Loucy (cell line): ENCODE measurements at regions not wholly inside any gene's neighbourhood (a gene's known extent, or its start where the extent isn't known, plus 50 kb on each side); places are given as distances from the start of the nearest gene placed in this dataset.

Experiments
- EZH2phosphoT487 ChIP-seq: fragments of 200-600 bp; IDR thresholded peaks from 2 replicates; pipeline ENCODE4 v1.6.1; 2018; ENCODE audit warnings: antibody characterized with exemption, mild to moderate bottlenecking, moderate library complexity, borderline replicate concordance
- TF ChIP-seq, protein P1 (sequence below): fragments of 200-600 bp; sonication (generic); conservative IDR thresholded peaks from 2 replicates; pipeline ENCODE4 v1.5.1; 2014; ENCODE audit warnings: mild to moderate bottlenecking, antibody characterized with exemption, low read length

- TF ChIP-seq, protein P1, sequence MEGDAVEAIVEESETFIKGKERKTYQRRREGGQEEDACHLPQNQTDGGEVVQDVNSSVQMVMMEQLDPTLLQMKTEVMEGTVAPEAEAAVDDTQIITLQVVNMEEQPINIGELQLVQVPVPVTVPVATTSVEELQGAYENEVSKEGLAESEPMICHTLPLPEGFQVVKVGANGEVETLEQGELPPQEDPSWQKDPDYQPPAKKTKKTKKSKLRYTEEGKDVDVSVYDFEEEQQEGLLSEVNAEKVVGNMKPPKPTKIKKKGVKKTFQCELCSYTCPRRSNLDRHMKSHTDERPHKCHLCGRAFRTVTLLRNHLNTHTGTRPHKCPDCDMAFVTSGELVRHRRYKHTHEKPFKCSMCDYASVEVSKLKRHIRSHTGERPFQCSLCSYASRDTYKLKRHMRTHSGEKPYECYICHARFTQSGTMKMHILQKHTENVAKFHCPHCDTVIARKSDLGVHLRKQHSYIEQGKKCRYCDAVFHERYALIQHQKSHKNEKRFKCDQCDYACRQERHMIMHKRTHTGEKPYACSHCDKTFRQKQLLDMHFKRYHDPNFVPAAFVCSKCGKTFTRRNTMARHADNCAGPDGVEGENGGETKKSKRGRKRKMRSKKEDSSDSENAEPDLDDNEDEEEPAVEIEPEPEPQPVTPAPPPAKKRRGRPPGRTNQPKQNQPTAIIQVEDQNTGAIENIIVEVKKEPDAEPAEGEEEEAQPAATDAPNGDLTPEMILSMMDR: no peak
- TF ChIP-seq EZH2phosphoT487: no peak
Observed at GRCh38 chr9:94005272-94005901, 50.2 kb upstream of the BARX1 start.
